Esophagus muscularis mucosa (tissue), 2 donors: ENCODE measurements at regions not wholly inside any gene's neighbourhood (a gene's known extent, or its start where the extent isn't known, plus 50 kb on each side); places are given as distances from the start of the nearest gene placed in this dataset.

Experiments
- EP300 ChIP-seq: sonication (generic); formaldehyde crosslinking; IDR thresholded peaks from one replicate; pipeline ENCODE4 v1.6.1; 2017; ENCODE audit warnings: antibody characterized with exemption
- POLR2A ChIP-seq: fragments of 450-650 bp; IDR thresholded peaks from one replicate; pipeline ENCODE4 v1.6.1; 2017; ENCODE audit warnings: antibody characterized with exemption, moderate library complexity, mild to moderate bottlenecking, low read depth

- no peak for TF ChIP-seq EP300
- no peak for TF ChIP-seq POLR2A
Measured at GRCh38 chr11:106493751-106494150, 416.3 kb downstream of the AASDHPPT start.
